AG10803 (cell line): ENCODE measurements at regions not wholly inside any gene's neighbourhood (a gene's known extent, or its start where the extent isn't known, plus 50 kb on each side); places are given as distances from the start of the nearest gene placed in this dataset.

Experiments used
- DNase-seq: peaks from one replicate; pipeline ENCODE4 v3.0.0; 2010; ENCODE audit warnings: low read depth
- H3K4me3 ChIP-seq: 2 replicates; pipeline ENCODE4 v1.5.1; 2011; ENCODE audit warnings: mild to moderate bottlenecking, low read length, control low read depth
- TF ChIP-seq, protein P1 (sequence below): conservative IDR thresholded peaks from 2 replicates; pipeline ENCODE4 v1.5.1; 2011; ENCODE audit warnings: mild to moderate bottlenecking, low read length, control low read depth, inconsistent platforms

GRCh38 chr2:16106619-16107018, 166.3 kb downstream of the MYCN start:
- DNase-seq: no peak
- TF ChIP-seq, protein P1, sequence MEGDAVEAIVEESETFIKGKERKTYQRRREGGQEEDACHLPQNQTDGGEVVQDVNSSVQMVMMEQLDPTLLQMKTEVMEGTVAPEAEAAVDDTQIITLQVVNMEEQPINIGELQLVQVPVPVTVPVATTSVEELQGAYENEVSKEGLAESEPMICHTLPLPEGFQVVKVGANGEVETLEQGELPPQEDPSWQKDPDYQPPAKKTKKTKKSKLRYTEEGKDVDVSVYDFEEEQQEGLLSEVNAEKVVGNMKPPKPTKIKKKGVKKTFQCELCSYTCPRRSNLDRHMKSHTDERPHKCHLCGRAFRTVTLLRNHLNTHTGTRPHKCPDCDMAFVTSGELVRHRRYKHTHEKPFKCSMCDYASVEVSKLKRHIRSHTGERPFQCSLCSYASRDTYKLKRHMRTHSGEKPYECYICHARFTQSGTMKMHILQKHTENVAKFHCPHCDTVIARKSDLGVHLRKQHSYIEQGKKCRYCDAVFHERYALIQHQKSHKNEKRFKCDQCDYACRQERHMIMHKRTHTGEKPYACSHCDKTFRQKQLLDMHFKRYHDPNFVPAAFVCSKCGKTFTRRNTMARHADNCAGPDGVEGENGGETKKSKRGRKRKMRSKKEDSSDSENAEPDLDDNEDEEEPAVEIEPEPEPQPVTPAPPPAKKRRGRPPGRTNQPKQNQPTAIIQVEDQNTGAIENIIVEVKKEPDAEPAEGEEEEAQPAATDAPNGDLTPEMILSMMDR: no peak
- no peak overlapping the region for H3K4me3 ChIP-seq

DNA sequence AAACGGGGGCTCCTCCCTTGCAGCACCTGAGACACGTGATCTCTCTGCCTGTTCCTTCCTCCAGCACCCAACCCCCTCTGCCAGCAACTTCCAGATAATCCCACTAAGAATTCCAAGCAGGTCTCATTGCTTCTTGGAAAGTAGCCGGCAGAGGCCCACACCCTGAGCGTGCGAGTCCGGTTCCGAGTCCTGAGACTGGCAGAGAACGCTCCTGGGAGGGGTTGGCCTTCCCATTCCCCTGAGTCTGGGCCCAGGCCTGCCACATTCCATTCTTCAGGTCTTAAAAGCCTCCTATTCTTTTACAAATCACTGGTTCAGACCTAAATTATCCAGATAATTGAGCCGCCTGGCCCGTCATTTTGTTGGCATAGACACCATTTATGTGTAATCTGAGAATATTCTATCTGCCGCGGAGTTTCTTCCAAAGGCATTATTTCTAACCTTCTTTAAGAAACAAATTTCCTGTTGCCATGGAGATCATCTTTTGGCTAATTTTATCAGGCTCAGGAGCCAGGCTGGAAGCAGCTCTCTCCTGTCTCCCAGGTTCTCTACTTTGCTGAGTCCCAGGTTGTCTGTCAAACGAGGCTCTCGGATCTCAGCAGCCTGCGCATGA, 165.4 kb downstream of the MYCN start:
- no peak overlapping the region for H3K4me3 ChIP-seq
- TF ChIP-seq, protein P1: no peak
- DNase-seq: no peak

- TF ChIP-seq, protein P1: no peak
- DNase-seq: no peak
- H3K4me3 ChIP-seq: no peak overlapping the region
Measured at GRCh38 chr2:16104949-16105668, 164.8 kb downstream of the MYCN start.

GRCh38 chr2:16104315-16104948, 164.1 kb downstream of the MYCN start:
- no peak overlapping the region for H3K4me3 ChIP-seq
- DNase-seq: no peak

DNA sequence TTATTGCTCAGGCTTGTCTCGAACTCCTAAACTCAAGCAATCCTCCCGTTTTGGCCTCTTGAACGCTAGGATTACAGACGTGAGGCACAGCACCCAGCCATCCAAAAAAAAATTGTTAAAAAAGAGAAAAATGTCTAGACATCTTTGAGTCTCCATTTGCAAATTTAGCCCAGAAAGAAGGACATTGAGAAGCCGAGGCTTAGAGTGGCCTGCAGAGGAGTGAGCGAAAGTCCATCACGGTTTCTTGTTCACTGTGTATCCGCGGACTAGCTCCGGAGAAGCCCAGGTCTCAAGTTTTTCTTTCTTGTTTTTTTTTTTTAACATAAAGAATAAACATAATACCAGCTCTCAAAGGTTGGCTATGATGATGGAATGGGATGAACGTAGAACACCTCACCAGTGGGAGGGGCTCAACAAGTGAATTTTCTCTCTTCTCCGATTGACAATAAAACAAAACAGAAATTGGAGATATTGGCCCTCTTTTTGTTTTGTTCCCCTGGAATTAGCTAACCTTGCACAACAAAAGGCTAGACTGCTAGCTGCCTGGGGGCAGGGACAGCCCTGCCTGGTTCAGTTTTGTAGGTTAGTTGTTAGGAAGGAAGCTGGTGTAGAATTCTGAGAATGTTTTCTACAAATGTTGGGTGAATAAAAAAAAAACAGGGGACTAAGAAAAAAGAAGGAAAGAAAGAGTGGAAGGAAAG, 163.4 kb downstream of the MYCN start:
- TF ChIP-seq, protein P1: no peak
- DNase-seq: no peak
- H3K4me3 ChIP-seq: no peak overlapping the region

More at GRCh38 chr2:16104315-16104948, 164.1 kb downstream of the MYCN start:
- TF ChIP-seq, protein P1: no peak

- no peak for DNase-seq
- TF ChIP-seq, protein P1: no peak
- no peak overlapping the region for H3K4me3 ChIP-seq
Measured at GRCh38 chr2:16102976-16103380, 162.6 kb downstream of the MYCN start.
